H1 (cell line): ENCODE measurements at regions not wholly inside any gene's neighbourhood (a gene's known extent, or its start where the extent isn't known, plus 50 kb on each side); places are given as distances from the start of the nearest gene placed in this dataset.

ENCODE experiments used
- CBX5 ChIP-seq: fragments of 300-800, 300-1000 bp; sonication (generic); IDR thresholded peaks from 2 replicates; pipeline ENCODE4 v1.7.1; 2016; ENCODE audit warnings: antibody characterized with exemption, low read length, low read depth
- JUND ChIP-seq: IDR thresholded peaks from 2 replicates; pipeline ENCODE4 v1.6.1; 2011; ENCODE audit warnings: mild to moderate bottlenecking, improper control_type of control experiment, low read length
- POLR2AphosphoS5 ChIP-seq: IDR thresholded peaks from 2 replicates; pipeline ENCODE4 v1.6.1; 2011; ENCODE audit warnings: low read depth, low read length
- TF ChIP-seq, protein P1 (sequence below): fragments of 300-600 bp; sonication (generic); IDR thresholded peaks from 2 replicates; pipeline ENCODE4 v1.7.1; 2012; ENCODE audit warnings: low read length, moderate library complexity, mild to moderate bottlenecking, inconsistent platforms; ENCODE audit not compliant: insufficient replicate concordance
- TF ChIP-seq, protein P2 (sequence below): IDR thresholded peaks from 2 replicates; pipeline ENCODE4 v1.6.1; 2012; ENCODE audit warnings: inconsistent platforms

DNA sequence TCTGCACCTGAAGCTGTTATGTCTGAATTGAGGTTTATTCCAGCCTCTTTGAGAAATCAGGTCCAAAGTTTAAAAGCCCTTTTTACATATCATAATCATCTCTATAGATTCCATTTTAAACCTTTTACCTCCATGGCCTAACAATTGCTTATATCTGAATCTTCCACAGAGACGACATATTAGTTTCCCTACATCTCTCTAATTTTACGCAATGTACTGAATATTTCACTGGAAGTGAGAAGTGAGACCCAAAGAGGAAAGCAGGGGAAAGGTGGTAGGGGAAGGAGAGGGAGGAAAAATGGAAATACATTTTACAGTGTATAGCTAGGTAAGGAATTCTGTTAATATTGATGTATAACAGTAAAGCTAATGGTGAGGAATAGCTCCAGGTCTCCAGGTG is 189.6 kb downstream of the MZT1 start (continued):
- TF ChIP-seq, protein P1, sequence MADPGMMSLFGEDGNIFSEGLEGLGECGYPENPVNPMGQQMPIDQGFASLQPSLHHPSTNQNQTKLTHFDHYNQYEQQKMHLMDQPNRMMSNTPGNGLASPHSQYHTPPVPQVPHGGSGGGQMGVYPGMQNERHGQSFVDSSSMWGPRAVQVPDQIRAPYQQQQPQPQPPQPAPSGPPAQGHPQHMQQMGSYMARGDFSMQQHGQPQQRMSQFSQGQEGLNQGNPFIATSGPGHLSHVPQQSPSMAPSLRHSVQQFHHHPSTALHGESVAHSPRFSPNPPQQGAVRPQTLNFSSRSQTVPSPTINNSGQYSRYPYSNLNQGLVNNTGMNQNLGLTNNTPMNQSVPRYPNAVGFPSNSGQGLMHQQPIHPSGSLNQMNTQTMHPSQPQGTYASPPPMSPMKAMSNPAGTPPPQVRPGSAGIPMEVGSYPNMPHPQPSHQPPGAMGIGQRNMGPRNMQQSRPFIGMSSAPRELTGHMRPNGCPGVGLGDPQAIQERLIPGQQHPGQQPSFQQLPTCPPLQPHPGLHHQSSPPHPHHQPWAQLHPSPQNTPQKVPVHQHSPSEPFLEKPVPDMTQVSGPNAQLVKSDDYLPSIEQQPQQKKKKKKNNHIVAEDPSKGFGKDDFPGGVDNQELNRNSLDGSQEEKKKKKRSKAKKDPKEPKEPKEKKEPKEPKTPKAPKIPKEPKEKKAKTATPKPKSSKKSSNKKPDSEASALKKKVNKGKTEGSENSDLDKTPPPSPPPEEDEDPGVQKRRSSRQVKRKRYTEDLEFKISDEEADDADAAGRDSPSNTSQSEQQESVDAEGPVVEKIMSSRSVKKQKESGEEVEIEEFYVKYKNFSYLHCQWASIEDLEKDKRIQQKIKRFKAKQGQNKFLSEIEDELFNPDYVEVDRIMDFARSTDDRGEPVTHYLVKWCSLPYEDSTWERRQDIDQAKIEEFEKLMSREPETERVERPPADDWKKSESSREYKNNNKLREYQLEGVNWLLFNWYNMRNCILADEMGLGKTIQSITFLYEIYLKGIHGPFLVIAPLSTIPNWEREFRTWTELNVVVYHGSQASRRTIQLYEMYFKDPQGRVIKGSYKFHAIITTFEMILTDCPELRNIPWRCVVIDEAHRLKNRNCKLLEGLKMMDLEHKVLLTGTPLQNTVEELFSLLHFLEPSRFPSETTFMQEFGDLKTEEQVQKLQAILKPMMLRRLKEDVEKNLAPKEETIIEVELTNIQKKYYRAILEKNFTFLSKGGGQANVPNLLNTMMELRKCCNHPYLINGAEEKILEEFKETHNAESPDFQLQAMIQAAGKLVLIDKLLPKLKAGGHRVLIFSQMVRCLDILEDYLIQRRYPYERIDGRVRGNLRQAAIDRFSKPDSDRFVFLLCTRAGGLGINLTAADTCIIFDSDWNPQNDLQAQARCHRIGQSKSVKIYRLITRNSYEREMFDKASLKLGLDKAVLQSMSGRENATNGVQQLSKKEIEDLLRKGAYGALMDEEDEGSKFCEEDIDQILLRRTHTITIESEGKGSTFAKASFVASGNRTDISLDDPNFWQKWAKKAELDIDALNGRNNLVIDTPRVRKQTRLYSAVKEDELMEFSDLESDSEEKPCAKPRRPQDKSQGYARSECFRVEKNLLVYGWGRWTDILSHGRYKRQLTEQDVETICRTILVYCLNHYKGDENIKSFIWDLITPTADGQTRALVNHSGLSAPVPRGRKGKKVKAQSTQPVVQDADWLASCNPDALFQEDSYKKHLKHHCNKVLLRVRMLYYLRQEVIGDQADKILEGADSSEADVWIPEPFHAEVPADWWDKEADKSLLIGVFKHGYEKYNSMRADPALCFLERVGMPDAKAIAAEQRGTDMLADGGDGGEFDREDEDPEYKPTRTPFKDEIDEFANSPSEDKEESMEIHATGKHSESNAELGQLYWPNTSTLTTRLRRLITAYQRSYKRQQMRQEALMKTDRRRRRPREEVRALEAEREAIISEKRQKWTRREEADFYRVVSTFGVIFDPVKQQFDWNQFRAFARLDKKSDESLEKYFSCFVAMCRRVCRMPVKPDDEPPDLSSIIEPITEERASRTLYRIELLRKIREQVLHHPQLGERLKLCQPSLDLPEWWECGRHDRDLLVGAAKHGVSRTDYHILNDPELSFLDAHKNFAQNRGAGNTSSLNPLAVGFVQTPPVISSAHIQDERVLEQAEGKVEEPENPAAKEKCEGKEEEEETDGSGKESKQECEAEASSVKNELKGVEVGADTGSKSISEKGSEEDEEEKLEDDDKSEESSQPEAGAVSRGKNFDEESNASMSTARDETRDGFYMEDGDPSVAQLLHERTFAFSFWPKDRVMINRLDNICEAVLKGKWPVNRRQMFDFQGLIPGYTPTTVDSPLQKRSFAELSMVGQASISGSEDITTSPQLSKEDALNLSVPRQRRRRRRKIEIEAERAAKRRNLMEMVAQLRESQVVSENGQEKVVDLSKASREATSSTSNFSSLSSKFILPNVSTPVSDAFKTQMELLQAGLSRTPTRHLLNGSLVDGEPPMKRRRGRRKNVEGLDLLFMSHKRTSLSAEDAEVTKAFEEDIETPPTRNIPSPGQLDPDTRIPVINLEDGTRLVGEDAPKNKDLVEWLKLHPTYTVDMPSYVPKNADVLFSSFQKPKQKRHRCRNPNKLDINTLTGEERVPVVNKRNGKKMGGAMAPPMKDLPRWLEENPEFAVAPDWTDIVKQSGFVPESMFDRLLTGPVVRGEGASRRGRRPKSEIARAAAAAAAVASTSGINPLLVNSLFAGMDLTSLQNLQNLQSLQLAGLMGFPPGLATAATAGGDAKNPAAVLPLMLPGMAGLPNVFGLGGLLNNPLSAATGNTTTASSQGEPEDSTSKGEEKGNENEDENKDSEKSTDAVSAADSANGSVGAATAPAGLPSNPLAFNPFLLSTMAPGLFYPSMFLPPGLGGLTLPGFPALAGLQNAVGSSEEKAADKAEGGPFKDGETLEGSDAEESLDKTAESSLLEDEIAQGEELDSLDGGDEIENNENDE = no peak
- no peak for TF ChIP-seq JUND
- no peak for TF ChIP-seq CBX5
- TF ChIP-seq POLR2AphosphoS5 = no peak
- TF ChIP-seq, protein P2, sequence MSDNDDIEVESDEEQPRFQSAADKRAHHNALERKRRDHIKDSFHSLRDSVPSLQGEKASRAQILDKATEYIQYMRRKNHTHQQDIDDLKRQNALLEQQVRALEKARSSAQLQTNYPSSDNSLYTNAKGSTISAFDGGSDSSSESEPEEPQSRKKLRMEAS = no peak
